SK-N-SH (cell line): ENCODE measurements at regions not wholly inside any gene's neighbourhood (a gene's known extent, or its start where the extent isn't known, plus 50 kb on each side); places are given as distances from the start of the nearest gene placed in this dataset.
A peak's percentile ranks its signal among the peaks of the same experiment; 100 is the strongest.

Experiments
- CTCF ChIA-PET: fragments of 300-600, 350-600 bp; formaldehyde crosslinking; extraction: SDS; loops from one replicate; lab custom pipeline; 2021; lab: Yijun Ruan, JAX
- POLR2A ChIA-PET: fragments of 350-600 bp; sonication (Branson Sonifier 250); formaldehyde crosslinking; extraction: SDS; loops from one replicate; lab custom pipeline; 2020; ENCODE audit warnings: antibody characterized with exemption, inconsistent platforms; lab: Yijun Ruan, JAX
- DNase-seq: peaks from one replicate; pipeline ENCODE4 v3.0.0; 2012
- H2AFZ ChIP-seq: fragments of 200-600 bp; sonication (generic); 2 replicates; pipeline ENCODE4 v1.8.1; 2016; ENCODE audit warnings: antibody characterized with exemption, mild to moderate bottlenecking, low read depth
- H3F3A ChIP-seq: fragments of 200-600 bp; sonication (generic); replicated peaks from 2 replicates; pipeline ENCODE3; 2016; ENCODE audit warnings: antibody characterized with exemption, mild to moderate bottlenecking; ENCODE audit not compliant: insufficient read depth
- H3K27ac ChIP-seq, 2 experiments: fragments of 200-500 bp in 1 of 2; fragments of 200-600 bp in 1 of 2; sonication (Bioruptor generic) in 1 of 2; sonication (generic), shearing (Covaris generic) in 1 of 2; 2 replicates each; pipeline versions ENCODE4 v1.5.1 to v1.6.1; 2014 to 2016; ENCODE audit warnings: low read depth in 2 of 2, inconsistent platforms in 1 of 2, low read length in 1 of 2, mild to moderate bottlenecking in 1 of 2, mixed read lengths in 1 of 2
- H3K27me3 ChIP-seq: fragments of 200-600 bp; sonication (generic), shearing (Covaris generic); 2 replicates; pipeline ENCODE4 v1.6.1; 2016; ENCODE audit warnings: mixed run types; ENCODE audit not compliant: insufficient read depth
- H3K36me3 ChIP-seq, 2 experiments: fragments of 200-500 bp in 1 of 2; fragments of 200-600 bp in 1 of 2; sonication (Bioruptor generic) in 1 of 2; sonication (generic) in 1 of 2; replicated peaks in 1 of 2; 2 replicates each; pipeline versions ENCODE3 to v1.5.1; 2014 to 2016; ENCODE audit warnings: low read length in 1 of 2, mild to moderate bottlenecking in 1 of 2; ENCODE audit not compliant: insufficient read depth in 2 of 2, control insufficient read depth in 1 of 2
- H3K4me1 ChIP-seq, 2 experiments: fragments of 200-500 bp in 1 of 2; fragments of 200-600 bp in 1 of 2; sonication (Bioruptor generic) in 1 of 2; sonication (generic), shearing (Covaris generic) in 1 of 2; 2 replicates each; pipeline versions ENCODE4 v1.5.1 to v1.6.1; 2014 to 2016; ENCODE audit warnings: low read depth in 1 of 2, low read length in 1 of 2, mixed run types in 1 of 2; ENCODE audit not compliant: insufficient read depth in 2 of 2, control insufficient read depth in 1 of 2
- H3K4me2 ChIP-seq: fragments of 200-600 bp; sonication (generic), shearing (Covaris generic); 2 replicates; pipeline ENCODE4 v1.6.1; 2017; ENCODE audit warnings: mixed run types
- H3K4me3 ChIP-seq, 2 experiments: fragments of 200-500 bp in 1 of 2; fragments of 200-600 bp in 1 of 2; sonication (Bioruptor generic) in 1 of 2; sonication (generic), shearing (Covaris generic) in 1 of 2; 2 replicates each; pipeline versions ENCODE4 v1.5.1 to v1.8.1; 2014 to 2016; ENCODE audit warnings: low read depth in 2 of 2, inconsistent platforms in 1 of 2, low read length in 1 of 2, mild to moderate bottlenecking in 1 of 2, mixed read lengths in 1 of 2, moderate library complexity in 1 of 2
- H3K79me2 ChIP-seq: fragments of 200-600 bp; sonication (generic); 2 replicates; pipeline ENCODE4 v1.8.1; 2017; ENCODE audit warnings: mild to moderate bottlenecking; ENCODE audit not compliant: insufficient read depth
- H3K9ac ChIP-seq: fragments of 200-600 bp; sonication (generic); 2 replicates; pipeline ENCODE4 v1.6.1; 2017; ENCODE audit warnings: mixed run types
- H3K9me2 ChIP-seq: fragments of 200-600 bp; sonication (generic); 2 replicates; pipeline ENCODE4 v1.6.1; 2017; ENCODE audit warnings: mixed run types
- H3K9me3 ChIP-seq: fragments of 200-600 bp; sonication (generic); 2 replicates; pipeline ENCODE4 v1.6.1; 2017; ENCODE audit warnings: mixed run types, mild to moderate bottlenecking, moderate library complexity
- H4K20me1 ChIP-seq: fragments of 200-600 bp; sonication (generic); 2 replicates; pipeline ENCODE4 v1.6.1; 2017; ENCODE audit warnings: mild to moderate bottlenecking, mixed run types; ENCODE audit not compliant: insufficient read depth
- ELF1 ChIP-seq: IDR thresholded peaks from 2 replicates; pipeline ENCODE4 v1.4.0; 2012
- EP300 ChIP-seq, 2 experiments: IDR thresholded peaks; 2 replicates each; pipeline versions ENCODE4 v1.4.0 to v1.6.1; 2012; ENCODE audit warnings: borderline replicate concordance in 1 of 2, low read depth in 1 of 2, low read length in 1 of 2
- FOSL2 ChIP-seq: IDR thresholded peaks from 2 replicates; pipeline ENCODE4 v1.4.0; 2012; ENCODE audit warnings: low read depth, mild to moderate bottlenecking, moderate library complexity, borderline replicate concordance
- FOXJ3 ChIP-seq: sonication (generic); formaldehyde crosslinking; IDR thresholded peaks from 2 replicates; pipeline ENCODE4 v1.5.1; 2020; ENCODE audit warnings: mild to moderate bottlenecking, missing genetic modification reagents
- FOXM1 ChIP-seq: IDR thresholded peaks from 2 replicates; pipeline ENCODE4 v1.4.0; 2012; ENCODE audit warnings: low read depth, mild to moderate bottlenecking
- GATA2 ChIP-seq: sonication (generic); formaldehyde crosslinking; IDR thresholded peaks from 2 replicates; pipeline ENCODE4 v1.5.0; 2020; ENCODE audit warnings: mild to moderate bottlenecking, missing genetic modification reagents
- JUND ChIP-seq: IDR thresholded peaks from 2 replicates; pipeline ENCODE4 v1.4.0; 2012
- MEF2A ChIP-seq: IDR thresholded peaks from 2 replicates; pipeline ENCODE4 v1.4.0; 2012; ENCODE audit warnings: low read depth, borderline replicate concordance
- MXI1 ChIP-seq: IDR thresholded peaks from 2 replicates; pipeline ENCODE4 v1.6.1; 2012; ENCODE audit warnings: mild to moderate bottlenecking, low read depth, low read length, improper control_type of control experiment
- NRF1 ChIP-seq: IDR thresholded peaks from 2 replicates; pipeline ENCODE4 v1.6.1; 2012; ENCODE audit warnings: low read depth, mild to moderate bottlenecking, low read length
- POLR2AphosphoS5 ChIP-seq: IDR thresholded peaks from 2 replicates; pipeline ENCODE4 v1.6.1; 2012; ENCODE audit warnings: low read depth, low read length
- RCOR1 ChIP-seq: fragments of 150-350 bp; IDR thresholded peaks from 2 replicates; pipeline ENCODE4 v1.6.1; 2017; ENCODE audit warnings: antibody characterized with exemption, low read length
- SMC3 ChIP-seq: IDR thresholded peaks from 2 replicates; pipeline ENCODE4 v1.6.1; 2012; ENCODE audit warnings: low read depth, low read length, improper control_type of control experiment
- TAF1 ChIP-seq: IDR thresholded peaks from 2 replicates; pipeline ENCODE4 v1.6.1; 2012; ENCODE audit warnings: low read depth, mild to moderate bottlenecking, low read length, moderate library complexity, borderline replicate concordance
- YY1 ChIP-seq: IDR thresholded peaks from 2 replicates; pipeline ENCODE4 v1.4.0; 2012; ENCODE audit warnings: low read depth, mild to moderate bottlenecking
- WGBS: methylation state at CpG from one replicate; pipeline ENCODE4 v1.1.6; 2017; ENCODE audit warnings: low lambda C conversion rate; 5-methylcytosine and 5-hydroxymethylcytosine counted together
- TF ChIP-seq, protein P1 (sequence below): fragments of 150-350 bp; IDR thresholded peaks from 2 replicates; pipeline ENCODE4 v1.6.1; 2016; ENCODE audit warnings: mild to moderate bottlenecking, low read depth, low read length
- TF ChIP-seq, protein P2 (sequence below): fragments of 200-600 bp; sonication (generic); IDR thresholded peaks from 2 replicates; pipeline ENCODE4 v1.6.1; 2017; ENCODE audit warnings: antibody characterized with exemption, mild to moderate bottlenecking, moderate library complexity

DNA sequence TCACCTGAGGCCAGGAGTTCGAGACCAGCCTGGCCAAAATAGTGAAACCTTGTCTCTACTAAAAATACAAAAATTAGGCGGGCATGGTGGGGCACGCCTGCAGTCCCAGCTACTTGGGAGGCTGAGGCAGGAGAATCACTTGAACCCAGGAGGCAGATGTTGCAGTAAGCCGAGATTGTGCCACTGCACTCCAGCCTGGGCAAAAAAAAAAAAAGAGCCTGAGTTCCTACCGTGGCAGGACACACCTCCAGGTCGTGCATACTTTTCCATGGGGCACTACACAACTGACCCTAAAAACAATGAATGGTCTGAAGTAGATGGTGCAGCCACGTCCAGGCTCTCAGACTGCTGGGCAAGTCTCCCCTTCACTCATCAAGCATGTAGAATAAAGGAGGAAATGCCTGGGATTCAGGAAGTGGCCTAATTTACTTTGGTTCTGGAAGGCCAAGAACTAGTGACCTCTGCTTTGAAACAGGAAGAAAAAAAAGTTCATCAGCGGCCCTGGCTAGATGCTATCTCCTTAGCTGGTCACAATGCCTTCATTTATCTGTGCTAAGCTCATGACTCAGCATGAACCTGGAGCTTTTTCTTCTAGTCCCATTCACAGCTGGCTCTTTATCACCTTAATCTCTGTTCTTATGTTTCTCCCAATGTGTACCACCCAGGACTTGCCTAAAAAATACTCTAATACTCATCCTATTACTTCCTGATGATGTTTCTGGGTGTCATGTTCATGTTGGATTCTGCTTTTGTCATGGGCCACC lies 55.8 kb upstream of the OR6J1 start:
- H3K27me3 ChIP-seq, result peaks cover 14% of the 10 kb centered on the region; the same call in 1 of the 2 replicates
- no peaks in the 10 kb centered on the region for H3K4me1 ChIP-seq
- H3K27ac ChIP-seq, result no peak overlapping the region
- H3K4me3 ChIP-seq, result no peak overlapping the region
- TF ChIP-seq, protein P1, sequence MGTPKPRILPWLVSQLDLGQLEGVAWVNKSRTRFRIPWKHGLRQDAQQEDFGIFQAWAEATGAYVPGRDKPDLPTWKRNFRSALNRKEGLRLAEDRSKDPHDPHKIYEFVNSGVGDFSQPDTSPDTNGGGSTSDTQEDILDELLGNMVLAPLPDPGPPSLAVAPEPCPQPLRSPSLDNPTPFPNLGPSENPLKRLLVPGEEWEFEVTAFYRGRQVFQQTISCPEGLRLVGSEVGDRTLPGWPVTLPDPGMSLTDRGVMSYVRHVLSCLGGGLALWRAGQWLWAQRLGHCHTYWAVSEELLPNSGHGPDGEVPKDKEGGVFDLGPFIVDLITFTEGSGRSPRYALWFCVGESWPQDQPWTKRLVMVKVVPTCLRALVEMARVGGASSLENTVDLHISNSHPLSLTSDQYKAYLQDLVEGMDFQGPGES, result no peak
- TF ChIP-seq FOSL2, result no peak
- TF ChIP-seq MXI1, result no peak
- no peak for TF ChIP-seq TAF1
- DNase-seq, result no peak
- no peaks in the 10 kb centered on the region for H4K20me1 ChIP-seq
- no peaks in the 10 kb centered on the region for H3K79me2 ChIP-seq
- H3K9ac ChIP-seq, result no peak overlapping the region
- H3K9me2 ChIP-seq, result no peaks in the 10 kb centered on the region
- H2AFZ ChIP-seq, result no peak overlapping the region
- H3K4me2 ChIP-seq, result no peak overlapping the region
- CTCF ChIA-PET, result no interaction called here
- H3K9me3 ChIP-seq, result no peaks in the 10 kb centered on the region
- WGBS, result 4% methylated on average over 8 of the region's 8 CpGs
- POLR2A ChIA-PET, result no interaction called here
- H3K36me3 ChIP-seq, result no peaks in the 10 kb centered on the region
- H3F3A ChIP-seq, result no peaks in the 10 kb centered on the region

DNA sequence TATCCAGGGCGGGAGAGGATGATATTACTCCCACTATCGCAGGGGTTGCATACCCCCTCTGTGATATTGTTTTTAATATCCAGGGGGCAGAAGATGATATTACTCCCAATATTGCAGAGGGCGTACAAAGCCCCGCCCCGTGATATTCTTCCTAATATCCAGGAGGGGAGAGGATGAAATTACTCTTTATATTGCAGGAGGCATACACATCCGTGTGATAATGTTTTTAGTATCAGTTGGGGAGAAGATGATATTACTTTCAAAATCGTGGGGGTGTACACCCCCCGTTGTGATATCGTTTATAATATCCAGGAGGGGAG lies 52.9 kb upstream of the OXA1L start:
- Histone ChIP-seq H3K4me1 (no peaks in the 10 kb centered on the region), H3K27me3 (peaks cover 40% of the 10 kb centered on the region), H3F3A (no peaks in the 10 kb centered on the region), H3K4me2 (peak overlapping the region; percentile 67), H3K9ac (no peak overlapping the region), H3K79me2 (no peaks in the 10 kb centered on the region), H3K27ac (no peak overlapping the region), H3K9me3 (no peaks in the 10 kb centered on the region), H3K9me2 (no peaks in the 10 kb centered on the region), H2AFZ (peak overlapping the region; percentile 68), H4K20me1 (no peaks in the 10 kb centered on the region), H3K36me3 (no peaks in the 10 kb centered on the region), H3K4me3 (peak overlapping the region; percentile 18 to 53; a peak in 2 of 4 replicates)
- WGBS, result 12% methylated on average over 9 of the region's 9 CpGs
- ChIA-PET CTCF (no interaction called here), POLR2A (no interaction called here)
- TF ChIP-seq MEF2A (no peak), JUND (no peak), NRF1 (no peak), RCOR1 (no peak)
- DNase-seq, result no peak

DNA sequence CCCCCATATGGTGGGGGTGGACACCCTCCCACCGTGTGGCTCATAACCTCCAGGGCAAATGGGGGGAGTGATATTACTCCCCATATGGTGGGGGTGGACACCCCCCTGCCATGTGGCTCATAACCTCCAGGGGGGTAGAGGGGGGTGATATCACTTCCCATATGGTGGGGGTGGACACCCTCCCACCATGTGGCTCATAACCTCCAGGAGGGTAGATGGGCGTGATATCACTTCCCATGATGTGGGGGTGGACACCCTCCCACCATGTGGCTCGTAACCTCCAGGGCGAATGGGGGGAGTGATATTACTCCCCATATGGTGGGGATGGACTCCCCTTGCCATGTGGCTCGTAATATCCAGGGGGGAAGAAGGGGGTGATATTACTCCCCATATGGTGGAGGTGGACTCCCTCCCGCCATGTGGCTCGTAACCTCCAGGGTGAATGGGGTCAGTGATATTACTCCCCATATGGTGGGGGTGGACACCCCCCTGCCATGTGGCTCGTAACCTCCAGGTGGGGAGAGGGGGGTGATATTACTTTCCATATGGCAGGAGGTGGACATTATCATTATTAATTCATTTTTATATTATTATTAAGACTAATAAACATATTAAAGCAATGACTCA lies 51.2 kb upstream of the OXA1L start:
- Histone ChIP-seq H3K79me2 (no peaks in the 10 kb centered on the region), H4K20me1 (no peaks in the 10 kb centered on the region), H3F3A (no peaks in the 10 kb centered on the region), H3K4me1 (no peaks in the 10 kb centered on the region), H3K9me2 (no peaks in the 10 kb centered on the region), H3K27me3 (peaks cover 31% of the 10 kb centered on the region), H3K4me2 (no peak overlapping the region), H3K9me3 (no peaks in the 10 kb centered on the region), H3K36me3 (no peaks in the 10 kb centered on the region), H3K4me3 (no peak overlapping the region), H2AFZ (no peak overlapping the region), H3K27ac (no peak overlapping the region), H3K9ac (no peak overlapping the region)
- WGBS, result 24% methylated on average over 8 of the region's 8 CpGs
- CTCF ChIA-PET, result no interaction called here
- peak; percentile 8 for DNase-seq
- POLR2A ChIA-PET, result no interaction called here
- TF ChIP-seq ELF1, result no peak
- TF ChIP-seq FOXM1, result no peak
- TF ChIP-seq EP300 (IDR thresholded peaks at IDR 0.05; ENCODE audit: borderline replicate concordance in 1 of 2, low read depth in 1 of 2, low read length in 1 of 2), result no peak
- TF ChIP-seq POLR2AphosphoS5, result no peak
- no peak for TF ChIP-seq FOXJ3 (CRISPR knock-in tag)
- TF ChIP-seq JUND, result no peak
- TF ChIP-seq YY1, result no peak
- no peak for TF ChIP-seq SMC3
- TF ChIP-seq, protein P2, sequence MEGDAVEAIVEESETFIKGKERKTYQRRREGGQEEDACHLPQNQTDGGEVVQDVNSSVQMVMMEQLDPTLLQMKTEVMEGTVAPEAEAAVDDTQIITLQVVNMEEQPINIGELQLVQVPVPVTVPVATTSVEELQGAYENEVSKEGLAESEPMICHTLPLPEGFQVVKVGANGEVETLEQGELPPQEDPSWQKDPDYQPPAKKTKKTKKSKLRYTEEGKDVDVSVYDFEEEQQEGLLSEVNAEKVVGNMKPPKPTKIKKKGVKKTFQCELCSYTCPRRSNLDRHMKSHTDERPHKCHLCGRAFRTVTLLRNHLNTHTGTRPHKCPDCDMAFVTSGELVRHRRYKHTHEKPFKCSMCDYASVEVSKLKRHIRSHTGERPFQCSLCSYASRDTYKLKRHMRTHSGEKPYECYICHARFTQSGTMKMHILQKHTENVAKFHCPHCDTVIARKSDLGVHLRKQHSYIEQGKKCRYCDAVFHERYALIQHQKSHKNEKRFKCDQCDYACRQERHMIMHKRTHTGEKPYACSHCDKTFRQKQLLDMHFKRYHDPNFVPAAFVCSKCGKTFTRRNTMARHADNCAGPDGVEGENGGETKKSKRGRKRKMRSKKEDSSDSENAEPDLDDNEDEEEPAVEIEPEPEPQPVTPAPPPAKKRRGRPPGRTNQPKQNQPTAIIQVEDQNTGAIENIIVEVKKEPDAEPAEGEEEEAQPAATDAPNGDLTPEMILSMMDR, result no peak
- TF ChIP-seq GATA2 (CRISPR knock-in tag), result no peak
